ENCODE measurements at regions not wholly inside any gene's neighbourhood (a gene's known extent, or its start where the extent isn't known, plus 50 kb on each side); places are given as distances from the start of the nearest gene placed in this dataset.

DNA sequence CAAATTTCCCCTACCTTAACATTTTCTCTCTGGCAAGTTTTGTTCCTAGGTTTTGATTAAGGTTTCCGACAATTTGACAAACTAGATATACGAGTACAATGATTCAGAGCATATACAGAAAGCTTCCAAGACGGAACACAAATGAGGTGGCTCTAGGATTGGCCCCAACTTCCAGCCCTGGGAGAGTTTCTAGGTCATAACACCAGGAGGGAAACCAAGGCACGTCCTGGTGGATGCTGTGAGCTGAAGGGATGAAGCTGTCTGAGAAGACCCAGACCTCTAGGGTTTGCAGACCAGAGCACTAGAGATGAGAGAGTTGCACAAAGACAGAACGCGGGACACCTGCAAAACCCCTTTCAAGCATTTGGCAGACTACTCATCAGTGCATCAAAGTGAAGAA lies 51.5 kb upstream of the CAND1 start:
- WGBS (ENCODE audit: low lambda C conversion rate) = 4% methylated on average over 6 of the region's 6 CpGs

More for the DNA sequence above, 51.5 kb upstream of the CAND1 start:
- Histone ChIP-seq H3K9me3 (ENCODE audit: low read length) (no peaks in the 10 kb centered on the region), H3K4me2 (ENCODE audit: low read depth, low read length) (no peak overlapping the region), H3K4me3 (replicated peaks in 1 of 3; ENCODE audit: insufficient read depth in 1 of 3, low read depth in 2 of 3, low read length in 3 of 3) (no peak overlapping the region), H3K9ac (ENCODE audit: insufficient read depth, low read depth, low read length) (no peak overlapping the region), H3K36me3 (replicated peaks in 1 of 2; ENCODE audit: control insufficient read depth in 1 of 2, insufficient read depth in 2 of 2, low read length in 2 of 2) (no peaks in the 10 kb centered on the region), H3K4me1 (ENCODE audit: insufficient read depth, low read length) (no peaks in the 10 kb centered on the region), H3K27me3 (ENCODE audit: control insufficient read depth in 1 of 2, insufficient read depth in 2 of 2, low read length in 2 of 2) (peaks cover 0 to 5% of the 10 kb centered on the region in 2 experiments; a peak in 1 of 5 replicates), H3K79me2 (ENCODE audit: insufficient read depth, low read length) (no peaks in the 10 kb centered on the region), H3K27ac (ENCODE audit: extremely low read length, insufficient read depth, low read length) (no peak overlapping the region), H2AFZ (ENCODE audit: low read length) (no peak overlapping the region), H4K20me1 (ENCODE audit: insufficient read depth, low read length) (no peaks in the 10 kb centered on the region)
- CTCF ChIA-PET (ENCODE audit: low intra/inter-chr PET ratio, low total read pairs) = no interaction called here
- POLR2A ChIA-PET = no interaction called here
- no peak for DNase-seq (ENCODE audit: low spot score)
- no peak for FAIRE-seq
- no TSS peak for BruUV-seq (replicated peaks)
- ATAC-seq = no peak
- intact Hi-C loops (cut with micrococcal nuclease; ENCODE audit: unreplicated experiment) = no loop called here
- no peak for TF ChIP-seq TOPORS (CRISPR knock-in tag; IDR thresholded peaks at IDR 0.05)
- TF ChIP-seq, protein P1, sequence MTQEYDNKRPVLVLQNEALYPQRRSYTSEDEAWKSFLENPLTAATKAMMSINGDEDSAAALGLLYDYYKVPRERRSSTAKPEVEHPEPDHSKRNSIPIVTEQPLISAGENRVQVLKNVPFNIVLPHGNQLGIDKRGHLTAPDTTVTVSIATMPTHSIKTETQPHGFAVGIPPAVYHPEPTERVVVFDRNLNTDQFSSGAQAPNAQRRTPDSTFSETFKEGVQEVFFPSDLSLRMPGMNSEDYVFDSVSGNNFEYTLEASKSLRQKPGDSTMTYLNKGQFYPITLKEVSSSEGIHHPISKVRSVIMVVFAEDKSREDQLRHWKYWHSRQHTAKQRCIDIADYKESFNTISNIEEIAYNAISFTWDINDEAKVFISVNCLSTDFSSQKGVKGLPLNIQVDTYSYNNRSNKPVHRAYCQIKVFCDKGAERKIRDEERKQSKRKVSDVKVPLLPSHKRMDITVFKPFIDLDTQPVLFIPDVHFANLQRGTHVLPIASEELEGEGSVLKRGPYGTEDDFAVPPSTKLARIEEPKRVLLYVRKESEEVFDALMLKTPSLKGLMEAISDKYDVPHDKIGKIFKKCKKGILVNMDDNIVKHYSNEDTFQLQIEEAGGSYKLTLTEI (CRISPR knock-in tag; conservative IDR thresholded peaks at IDR 0.05) = no peak
- TF ChIP-seq YY1 (IDR thresholded peaks at IDR 0.05; ENCODE audit: insufficient read depth, insufficient replicate concordance, low read depth, low read length) = no peak
- TF ChIP-seq ZNF552 (CRISPR knock-in tag; IDR thresholded peaks at IDR 0.05; ENCODE audit: borderline replicate concordance) = no peak
- no peak for TF ChIP-seq KLF13 (CRISPR knock-in tag; IDR thresholded peaks at IDR 0.05)
- TF ChIP-seq ETV6 (CRISPR knock-in tag; conservative IDR thresholded peaks at IDR 0.05) = no peak
- TF ChIP-seq ZFX (CRISPR knock-in tag; IDR thresholded peaks at IDR 0.05; ENCODE audit: low read depth) = no peak
- no peak for TF ChIP-seq KDM5B (CRISPR knock-in tag; IDR thresholded peaks at IDR 0.05; ENCODE audit: borderline replicate concordance)
- no peak for TF ChIP-seq SAP130 (CRISPR knock-in tag; IDR thresholded peaks at IDR 0.05; ENCODE audit: low read depth)
- TF ChIP-seq, protein P2, sequence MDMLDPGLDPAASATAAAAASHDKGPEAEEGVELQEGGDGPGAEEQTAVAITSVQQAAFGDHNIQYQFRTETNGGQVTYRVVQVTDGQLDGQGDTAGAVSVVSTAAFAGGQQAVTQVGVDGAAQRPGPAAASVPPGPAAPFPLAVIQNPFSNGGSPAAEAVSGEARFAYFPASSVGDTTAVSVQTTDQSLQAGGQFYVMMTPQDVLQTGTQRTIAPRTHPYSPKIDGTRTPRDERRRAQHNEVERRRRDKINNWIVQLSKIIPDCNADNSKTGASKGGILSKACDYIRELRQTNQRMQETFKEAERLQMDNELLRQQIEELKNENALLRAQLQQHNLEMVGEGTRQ (IDR thresholded peaks at IDR 0.05; ENCODE audit: low read depth, low read length) = no peak
- TF ChIP-seq, protein P2 (CRISPR knock-in tag; IDR thresholded peaks at IDR 0.05; ENCODE audit: borderline replicate concordance) = no peak
- in situ Hi-C loops (cut with HindIII; ENCODE audit: extremely low pct_ligation_motif_present, low pct_unique_long_range_greater_than_20kb) = loop anchor here (10.0 kb wide), 1 partner anchor 193 kb away; no protein-coding TSS in a partner anchor

Small RNAs in the stretch of these regions (small RNA-seq; reads per million reads assigned to genes)
- gene AC073530.2 (ENCODE audit: insufficient read depth in 2 of 3, insufficient read length in 3 of 3, low read depth in 2 of 3, low replicate concordance in 1 of 3) = 0 reads per million in 3 experiments

Measured in HepG2 (cell line).